ENCODE measurements at regions not wholly inside any gene's neighbourhood (a gene's known extent, or its start where the extent isn't known, plus 50 kb on each side); places are given as distances from the start of the nearest gene placed in this dataset.
A peak's percentile ranks its signal among the peaks of the same experiment; 100 is the strongest.

GRCh38 chr19:13700621-13701020 is 63.7 kb upstream of the MRI1 start:
- TF ChIP-seq POLR2A (IDR thresholded peaks at IDR 0.05) (no peak), CTCF (IDR thresholded peaks at IDR 0.05) (no peak)
- WGBS, 2 donors, result 69 to 70% methylated on average over 8 of the region's 8 CpGs
- no peak overlapping the region for H3K27ac ChIP-seq
- H3K27me3 ChIP-seq, result no peaks in the 10 kb centered on the region
- no peak for DNase-seq
- H3K9me3 ChIP-seq, result no peaks in the 10 kb centered on the region
- H3K4me1 ChIP-seq, result no peaks in the 10 kb centered on the region
- no peak overlapping the region for H3K4me3 ChIP-seq (replicated peaks in 1 of 3)
- no peaks in the 10 kb centered on the region for H3K36me3 ChIP-seq
- intact Hi-C loops (cut with DNase I), result no loop called here

- no peaks in the 10 kb centered on the region for H3K9me3 ChIP-seq
- 44 to 52% methylated on average over 4 of the region's 4 CpGs for WGBS, 2 donors
- no peak for TF ChIP-seq POLR2A (IDR thresholded peaks at IDR 0.05)
- no peak for TF ChIP-seq CTCF (IDR thresholded peaks at IDR 0.05)
- DNase-seq, result no peak
- intact Hi-C loops (cut with DNase I), result no loop called here
- H3K36me3 ChIP-seq, result no peaks in the 10 kb centered on the region
- H3K4me3 ChIP-seq (replicated peaks in 1 of 3), result no peak overlapping the region
- H3K27ac ChIP-seq, result no peak overlapping the region
- H3K4me1 ChIP-seq, result no peaks in the 10 kb centered on the region
- no peaks in the 10 kb centered on the region for H3K27me3 ChIP-seq
Measured at GRCh38 chr19:13699786-13700185, 64.5 kb upstream of the MRI1 start.

- intact Hi-C loops (cut with DNase I), result no loop called here
- Histone ChIP-seq H3K27me3 (no peaks in the 10 kb centered on the region), H3K4me3 (replicated peaks in 1 of 3) (no peak overlapping the region), H3K9me3 (no peaks in the 10 kb centered on the region), H3K36me3 (no peaks in the 10 kb centered on the region), H3K27ac (no peak overlapping the region), H3K4me1 (peaks cover 5 to 6% of the 10 kb centered on the region in 2 donors)
- WGBS, 2 donors, result 73 to 86% methylated on average over 1 of the region's 1 CpG
- TF ChIP-seq CTCF (IDR thresholded peaks at IDR 0.05) (no peak), POLR2A (IDR thresholded peaks at IDR 0.05) (no peak)
- no peak for DNase-seq
Measured at GRCh38 chr19:13696839-13697238, 67.5 kb upstream of the MRI1 start.

- Histone ChIP-seq H3K4me3 (replicated peaks in 1 of 3) (no peak overlapping the region), H3K9me3 (no peaks in the 10 kb centered on the region), H3K4me1 (peaks cover 8 to 10% of the 10 kb centered on the region in 2 donors), H3K27ac (no peak overlapping the region), H3K27me3 (no peaks in the 10 kb centered on the region), H3K36me3 (no peaks in the 10 kb centered on the region)
- 71 to 74% methylated on average over 4 of the region's 4 CpGs for WGBS, 2 donors
- no peak for TF ChIP-seq CTCF (IDR thresholded peaks at IDR 0.05)
- TF ChIP-seq POLR2A (IDR thresholded peaks at IDR 0.05), result no peak
- DNase-seq, result no peak
- intact Hi-C loops (cut with DNase I), result no loop called here
Measured at GRCh38 chr19:13693889-13694288, 70.4 kb upstream of the MRI1 start.

GRCh38 chr19:13691569-13692435 is 72.5 kb upstream of the MRI1 start:
- intact Hi-C loops (cut with DNase I), result no loop called here
- H3K27ac ChIP-seq, result peak overlapping the region; percentile 10 to 64 (median 20)
- peaks cover 8 to 10% of the 10 kb centered on the region in 2 donors for H3K4me1 ChIP-seq
- TF ChIP-seq CTCF (IDR thresholded peaks at IDR 0.05), result no peak
- TF ChIP-seq POLR2A (IDR thresholded peaks at IDR 0.05), result no peak
- peak; percentile 91 to 93 for DNase-seq
- H3K36me3 ChIP-seq, result no peaks in the 10 kb centered on the region
- no peaks in the 10 kb centered on the region for H3K9me3 ChIP-seq
- no peaks in the 10 kb centered on the region for H3K27me3 ChIP-seq
- 30 to 33% methylated on average over 8 of the region's 8 CpGs for WGBS, 2 donors
- H3K4me3 ChIP-seq (replicated peaks in 1 of 3), result no peak overlapping the region

All from thyroid gland (tissue), 4 donors.